B cell (primary cell): ENCODE measurements at regions not wholly inside any gene's neighbourhood (a gene's known extent, or its start where the extent isn't known, plus 50 kb on each side); places are given as distances from the start of the nearest gene placed in this dataset.

Source experiments
- ATAC-seq: fragments of 200-7000 bp; cut with Tn5 transposase; one replicate; pipeline ENCODE4 v1.10.0; 2021; ENCODE audit warnings: low read depth, mild to moderate bottlenecking, moderate number of reproducible peaks, moderate library complexity
- CTCF ChIA-PET: fragments of 350-600 bp; sonication (Branson Sonifier 250); formaldehyde crosslinking; loops from one replicate; lab custom pipeline; 2021; ENCODE audit warnings: antibody characterized with exemption, inconsistent platforms; lab: Charles Lee
- POLR2A ChIA-PET: fragments of 350-600 bp; sonication (Branson Sonifier 250); formaldehyde crosslinking; loops from one replicate; lab custom pipeline; 2021; ENCODE audit warnings: antibody characterized with exemption; lab: Charles Lee
- DNase-seq: peaks from one replicate; pipeline ENCODE4 v3.0.0; 2013
- H2AFZ ChIP-seq: 2 replicates; pipeline ENCODE4 v1.6.1; 2012; ENCODE audit warnings: mild to moderate bottlenecking, low read depth, low read length; ENCODE audit not compliant: insufficient read depth, poor library complexity, severe bottlenecking
- H3K27ac ChIP-seq, 2 donors: 1 replicate in 1 of 2; 2 replicates in 1 of 2; pipeline ENCODE4 v1.5.1; 2012 to 2013; ENCODE audit warnings: low read length in 2 of 2, mild to moderate bottlenecking in 2 of 2, moderate library complexity in 1 of 2
- H3K27me3 ChIP-seq, 4 experiments: fragments of 200-600 bp in 1 of 4; sonication (generic) in 1 of 4; replicated peaks in 1 of 4; 1 replicate in 2 of 4; 2 replicates in 2 of 4; pipeline versions ENCODE4 v1.6.1 to v1.7.0; 2013 to 2016; ENCODE audit warnings: low read length in 3 of 4, mild to moderate bottlenecking in 2 of 4, mixed read lengths in 1 of 4, moderate library complexity in 1 of 4; ENCODE audit not compliant: insufficient read depth in 4 of 4, control insufficient read depth in 3 of 4; ENCODE audit errors: control extremely low read depth in 1 of 4
- H3K36me3 ChIP-seq, 2 experiments: replicated peaks in 1 of 2; 1 replicate in 1 of 2; 2 replicates in 1 of 2; pipeline versions ENCODE4 v1.6.1 to v1.7.1; 2013; ENCODE audit warnings: low read length in 1 of 2; ENCODE audit not compliant: insufficient read depth in 2 of 2, control insufficient read depth in 1 of 2; ENCODE audit errors: control extremely low read depth in 1 of 2, extremely low read depth in 1 of 2
- H3K4me1 ChIP-seq, 2 donors: fragments of 200-600 bp in 1 of 2; sonication (generic) in 1 of 2; 1 replicate in 1 of 2; 2 replicates in 1 of 2; pipeline versions ENCODE4 v1.5.1 to v1.6.1; 2013 to 2017; ENCODE audit warnings: low read length in 2 of 2; ENCODE audit not compliant: control insufficient read depth in 2 of 2, insufficient read depth in 2 of 2
- H3K4me2 ChIP-seq: replicated peaks from 2 replicates; pipeline ENCODE3; 2012; ENCODE audit warnings: mild to moderate bottlenecking, low read depth, low read length; ENCODE audit not compliant: poor library complexity, severe bottlenecking
- H3K4me3 ChIP-seq, 5 experiments: fragments of 200-600 bp in 1 of 5; sonication (generic) in 1 of 5; 1 replicate in 3 of 5; 2 replicates in 2 of 5; pipeline versions ENCODE4 v1.5.1 to v1.7.0; 2011 to 2016; ENCODE audit warnings: low read length in 4 of 5, mild to moderate bottlenecking in 4 of 5, low read depth in 2 of 5, control low read depth in 1 of 5, moderate library complexity in 1 of 5; ENCODE audit not compliant: insufficient read depth in 1 of 5; ENCODE audit errors: control extremely low read depth in 1 of 5, extremely low read depth in 1 of 5
- H3K79me2 ChIP-seq: fragments of 200-600 bp; sonication (generic); one replicate; pipeline ENCODE4 v1.6.0; 2016; ENCODE audit warnings: low read length; ENCODE audit not compliant: control insufficient read depth, insufficient read depth
- H3K9ac ChIP-seq: fragments of 200-600 bp; sonication (generic); 2 replicates; pipeline ENCODE4 v1.6.1; 2017; ENCODE audit warnings: mild to moderate bottlenecking, low read length, moderate library complexity
- H3K9me3 ChIP-seq, 3 donors: one replicate each; pipeline versions ENCODE4 v1.6.1 to v1.7.1; 2013; ENCODE audit warnings: low read length in 2 of 3; ENCODE audit not compliant: control insufficient read depth in 2 of 3, insufficient read depth in 1 of 3; ENCODE audit errors: control extremely low read depth in 1 of 3
- H4K20me1 ChIP-seq: 2 replicates; pipeline ENCODE4 v1.6.0; 2012; ENCODE audit warnings: mild to moderate bottlenecking, low read length; ENCODE audit not compliant: insufficient read depth, control insufficient read depth, poor library complexity, severe bottlenecking
- H3K27ac Mint-ChIP-seq: one replicate; pipeline ENCODE4 v1.8.0; 2021; ENCODE audit warnings: mixed read lengths
- H3K27me3 Mint-ChIP-seq: one replicate; pipeline ENCODE4 v1.8.0; 2021; ENCODE audit warnings: mixed read lengths
- H3K4me1 Mint-ChIP-seq: one replicate; pipeline ENCODE4 v1.8.0; 2021; ENCODE audit warnings: mixed read lengths
- H3K4me3 Mint-ChIP-seq: one replicate; pipeline ENCODE4 v1.8.0; 2021; ENCODE audit warnings: mixed read lengths
- H3K9me3 Mint-ChIP-seq: one replicate; pipeline ENCODE4 v1.8.0; 2022; ENCODE audit warnings: mixed read lengths; ENCODE audit not compliant: insufficient read depth
- EZH2 ChIP-seq: IDR thresholded peaks from 2 replicates; pipeline ENCODE4 v1.6.1; 2012; ENCODE audit warnings: borderline replicate concordance, low read depth, mild to moderate bottlenecking, moderate library complexity, low read length; ENCODE audit not compliant: insufficient read depth, poor library complexity, severe bottlenecking
- WGBS: methylation state at CpG from one replicate; pipeline ENCODE4 v1.1.5; 2013; ENCODE audit warnings: missing lambda C conversion rate; ENCODE audit not compliant: insufficient coverage; 5-methylcytosine and 5-hydroxymethylcytosine counted together
- intact Hi-C: fragments of 100-400 bp; cut with micrococcal nuclease; formaldehyde crosslinking; loops from one replicate; pipeline ENCODE4 v1.10.0; 2022
- TF ChIP-seq, protein P1 (sequence below): fragments of 200-600 bp; IDR thresholded peaks from one replicate; pipeline ENCODE4 v1.8.0; 2022; ENCODE audit warnings: antibody characterized with exemption, mild to moderate bottlenecking

DNA sequence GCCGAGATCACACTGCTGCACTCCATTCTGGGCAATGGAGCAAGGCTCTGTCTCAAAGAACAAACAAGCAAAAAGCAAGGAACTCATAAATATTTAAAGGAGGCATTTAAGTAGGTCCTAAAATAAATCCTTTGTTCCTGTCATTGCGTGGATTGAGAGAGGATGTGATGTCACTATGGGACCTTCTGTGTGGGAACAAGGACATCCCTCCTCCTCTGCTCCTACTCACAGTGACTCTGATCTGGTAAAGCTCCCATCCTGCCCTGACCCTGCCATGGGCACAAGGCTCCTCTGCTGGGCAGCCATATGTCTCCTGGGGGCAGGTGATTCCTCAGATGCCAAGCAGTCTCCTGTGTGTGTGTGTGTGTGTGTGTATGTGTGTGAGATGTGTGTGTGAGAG is 74.1 kb upstream of the PRSS58 start:
- Histone ChIP-seq H3K4me2 (no peak overlapping the region), H3K79me2 (no peaks in the 10 kb centered on the region), H3K4me1 (no peaks in the 10 kb centered on the region), H3K9ac (no peak overlapping the region), H3K27ac (no peak overlapping the region), H3K36me3 (no peaks in the 10 kb centered on the region), H3K9me3 (no peaks in the 10 kb centered on the region), H4K20me1 (no peaks in the 10 kb centered on the region), H2AFZ (no peak overlapping the region), H3K27me3 (peaks cover 0 to 3% (median under 1%) of the 10 kb centered on the region in 4 experiments), H3K4me3 (no peak overlapping the region)
- no peak for TF ChIP-seq EZH2
- TF ChIP-seq, protein P1, sequence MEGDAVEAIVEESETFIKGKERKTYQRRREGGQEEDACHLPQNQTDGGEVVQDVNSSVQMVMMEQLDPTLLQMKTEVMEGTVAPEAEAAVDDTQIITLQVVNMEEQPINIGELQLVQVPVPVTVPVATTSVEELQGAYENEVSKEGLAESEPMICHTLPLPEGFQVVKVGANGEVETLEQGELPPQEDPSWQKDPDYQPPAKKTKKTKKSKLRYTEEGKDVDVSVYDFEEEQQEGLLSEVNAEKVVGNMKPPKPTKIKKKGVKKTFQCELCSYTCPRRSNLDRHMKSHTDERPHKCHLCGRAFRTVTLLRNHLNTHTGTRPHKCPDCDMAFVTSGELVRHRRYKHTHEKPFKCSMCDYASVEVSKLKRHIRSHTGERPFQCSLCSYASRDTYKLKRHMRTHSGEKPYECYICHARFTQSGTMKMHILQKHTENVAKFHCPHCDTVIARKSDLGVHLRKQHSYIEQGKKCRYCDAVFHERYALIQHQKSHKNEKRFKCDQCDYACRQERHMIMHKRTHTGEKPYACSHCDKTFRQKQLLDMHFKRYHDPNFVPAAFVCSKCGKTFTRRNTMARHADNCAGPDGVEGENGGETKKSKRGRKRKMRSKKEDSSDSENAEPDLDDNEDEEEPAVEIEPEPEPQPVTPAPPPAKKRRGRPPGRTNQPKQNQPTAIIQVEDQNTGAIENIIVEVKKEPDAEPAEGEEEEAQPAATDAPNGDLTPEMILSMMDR: no peak
- POLR2A ChIA-PET: no interaction called here
- no peak overlapping the region for H3K27ac Mint-ChIP-seq
- H3K27me3 Mint-ChIP-seq: peaks cover 14% of the 10 kb centered on the region
- CTCF ChIA-PET: interaction anchor here (1.3 kb wide), 1 partner anchor 8 kb away, joined by 3 read pairs; no protein-coding TSS in a partner anchor
- no peaks in the 10 kb centered on the region for H3K9me3 Mint-ChIP-seq
- DNase-seq (no peak), ATAC-seq (no peak)
- WGBS: no CpG with 5 or more reads among the region's 2 CpGs
- H3K4me1 Mint-ChIP-seq: no peaks in the 10 kb centered on the region
- H3K4me3 Mint-ChIP-seq: no peak overlapping the region
- intact Hi-C loops: no loop called here

DNA sequence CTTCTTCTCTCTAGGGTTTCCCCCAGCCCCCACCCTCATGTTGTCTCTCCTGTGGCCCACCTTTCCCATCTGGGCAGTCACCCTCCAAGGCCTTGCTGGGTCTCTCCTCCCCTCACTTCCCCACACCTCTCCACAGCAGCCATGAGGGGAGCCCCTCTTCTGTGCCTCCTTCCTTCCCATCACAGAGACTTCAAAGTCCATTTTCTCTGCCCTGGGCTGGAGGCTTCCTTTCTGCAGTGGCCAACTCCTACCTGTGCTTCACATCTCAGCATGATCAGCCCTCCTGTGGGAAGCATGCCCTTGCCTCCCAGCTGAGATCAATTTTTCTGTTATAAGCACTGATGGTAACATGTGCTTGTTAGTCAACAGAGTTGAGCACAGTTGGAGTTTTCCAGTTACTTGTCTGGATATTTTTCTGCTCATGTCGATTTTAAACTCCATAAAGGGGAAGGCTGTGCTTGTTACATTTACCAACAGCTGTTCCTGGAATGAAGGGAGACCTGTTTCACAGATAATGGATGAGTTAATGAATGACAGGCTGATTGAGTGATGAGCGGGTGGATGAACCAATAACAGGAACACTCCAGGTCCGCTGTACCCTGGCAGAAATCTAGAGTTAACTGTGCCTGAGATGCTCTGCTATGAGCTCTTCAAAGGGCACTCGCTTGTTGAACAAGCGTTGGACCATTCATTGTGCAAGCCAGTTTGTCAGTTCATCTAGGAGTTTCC is 71.4 kb upstream of the PRSS58 start:
- DNase-seq (no peak), ATAC-seq (no peak)
- H3K9ac ChIP-seq: no peak overlapping the region
- H3K9me3 ChIP-seq: no peaks in the 10 kb centered on the region
- intact Hi-C loops: no loop called here
- H3K27me3 ChIP-seq: peaks cover 0 to 3% (median under 1%) of the 10 kb centered on the region in 4 experiments
- ChIA-PET CTCF (no interaction called here), POLR2A (no interaction called here)
- no peak overlapping the region for H3K27ac Mint-ChIP-seq
- H3K4me1 Mint-ChIP-seq: no peaks in the 10 kb centered on the region
- H3K36me3 ChIP-seq: no peaks in the 10 kb centered on the region
- H3K4me1 ChIP-seq: no peaks in the 10 kb centered on the region
- no peak overlapping the region for H3K4me3 ChIP-seq
- no peak overlapping the region for H3K4me2 ChIP-seq
- WGBS: 88% methylated on average over 3 of the region's 5 CpGs
- no peaks in the 10 kb centered on the region for H4K20me1 ChIP-seq
- no peaks in the 10 kb centered on the region for H3K79me2 ChIP-seq
- peaks cover 20% of the 10 kb centered on the region for H3K27me3 Mint-ChIP-seq
- TF ChIP-seq EZH2: no peak
- TF ChIP-seq, protein P1: no peak
- no peak overlapping the region for H3K27ac ChIP-seq
- H3K4me3 Mint-ChIP-seq: no peak overlapping the region
- no peak overlapping the region for H2AFZ ChIP-seq
- H3K9me3 Mint-ChIP-seq: no peaks in the 10 kb centered on the region
